IMR-90 (cell line): ENCODE measurements at regions not wholly inside any gene's neighbourhood (a gene's known extent, or its start where the extent isn't known, plus 50 kb on each side); places are given as distances from the start of the nearest gene placed in this dataset.

ENCODE experiments used
- ATAC-seq: fragments of 200-7000 bp; cut with Tn5 transposase; 2 replicates; pipeline ENCODE4 v1.9.1; 2020; ENCODE audit warnings: low read depth, mild to moderate bottlenecking, moderate library complexity
- BruUV-seq: library from RNA; stranded (reverse); fragments of 400-500 nt; replicated peaks from 2 replicates; lab custom pipeline; 2021; lab: Mats Ljungman, UMichigan
- CTCF ChIA-PET: fragments of 300-600 bp; formaldehyde crosslinking; extraction: SDS; loops from one replicate; lab custom pipeline; 2021; ENCODE audit warnings: antibody characterized with exemption; lab: Yijun Ruan, JAX
- POLR2A ChIA-PET: fragments of 300-600 bp; sonication (Branson Sonifier 250); formaldehyde crosslinking; loops from one replicate; lab custom pipeline; 2022; ENCODE audit warnings: antibody characterized with exemption; ENCODE audit not compliant: unreplicated experiment; lab: Charles Lee
- DNase-seq: peaks from one replicate; pipeline ENCODE4 v3.0.0; 2013
- H2AFZ ChIP-seq: replicated peaks from 2 replicates; pipeline ENCODE3; 2013; ENCODE audit warnings: low read length, mild to moderate bottlenecking; ENCODE audit not compliant: poor library complexity
- H2AK5ac ChIP-seq: 2 replicates; pipeline ENCODE4 v1.6.1; 2013; ENCODE audit warnings: low read depth, low read length, inconsistent platforms
- H2AK9ac ChIP-seq: replicated peaks from 2 replicates; pipeline ENCODE3; 2013; ENCODE audit warnings: mild to moderate bottlenecking, low read depth, low read length, moderate library complexity; ENCODE audit not compliant: poor library complexity
- H2BK120ac ChIP-seq: 2 replicates; pipeline ENCODE4 v1.6.1; 2013; ENCODE audit warnings: low read depth, low read length, inconsistent platforms
- H2BK15ac ChIP-seq: 3 replicates; pipeline ENCODE4 v1.6.1; 2013; ENCODE audit warnings: low read depth, low read length, inconsistent platforms
- H2BK20ac ChIP-seq: 2 replicates; pipeline ENCODE4 v1.6.1; 2013; ENCODE audit warnings: low read depth, mild to moderate bottlenecking, inconsistent platforms, low read length, moderate library complexity
- H2BK5ac ChIP-seq: 2 replicates; pipeline ENCODE4 v1.6.1; 2013; ENCODE audit warnings: mild to moderate bottlenecking, low read depth, low read length, inconsistent platforms; ENCODE audit not compliant: poor library complexity, severe bottlenecking
- H3K14ac ChIP-seq: replicated peaks from 2 replicates; pipeline ENCODE4 v1.6.1; 2013; ENCODE audit warnings: low read depth, low read length, inconsistent platforms
- H3K18ac ChIP-seq: 2 replicates; pipeline ENCODE4 v1.6.1; 2013; ENCODE audit warnings: low read depth, low read length, control low read depth
- H3K23ac ChIP-seq: 2 replicates; pipeline ENCODE4 v1.6.1; 2013; ENCODE audit warnings: low read depth, low read length, inconsistent platforms
- H3K27ac ChIP-seq: 2 replicates; pipeline ENCODE4 v1.5.1; 2013; ENCODE audit warnings: mild to moderate bottlenecking, control low read depth, low read length; ENCODE audit not compliant: insufficient read depth
- H3K27me3 ChIP-seq: 2 replicates; pipeline ENCODE4 v1.6.1; 2013; ENCODE audit warnings: low read length; ENCODE audit not compliant: control insufficient read depth, insufficient read depth
- H3K36me3 ChIP-seq: 2 replicates; pipeline ENCODE4 v1.6.1; 2013; ENCODE audit warnings: low read length, mixed read lengths; ENCODE audit not compliant: control insufficient read depth, insufficient read depth
- H3K4ac ChIP-seq: 2 replicates; pipeline ENCODE4 v1.6.1; 2013; ENCODE audit warnings: low read depth, low read length, inconsistent platforms
- H3K4me1 ChIP-seq: 2 replicates; pipeline ENCODE4 v1.6.1; 2013; ENCODE audit warnings: low read length, mixed read lengths; ENCODE audit not compliant: control insufficient read depth, insufficient read depth
- H3K4me2 ChIP-seq: 2 replicates; pipeline ENCODE4 v1.6.1; 2013; ENCODE audit warnings: low read depth, mild to moderate bottlenecking, control low read depth, low read length, moderate library complexity
- H3K4me3 ChIP-seq: 2 replicates; pipeline ENCODE4 v1.5.1; 2013; ENCODE audit warnings: low read depth, mild to moderate bottlenecking, control low read depth, low read length, moderate library complexity; ENCODE audit not compliant: insufficient read depth
- H3K56ac ChIP-seq: 2 replicates; pipeline ENCODE4 v1.6.1; 2013; ENCODE audit warnings: low read length, inconsistent platforms; ENCODE audit not compliant: insufficient read depth; ENCODE audit errors: extremely low read depth
- H3K79me1 ChIP-seq, 2 experiments: 2 replicates each; pipeline ENCODE4 v1.6.1; 2013; ENCODE audit warnings: low read length in 2 of 2, inconsistent platforms in 1 of 2, low read depth in 1 of 2
- H3K9ac ChIP-seq: 2 replicates; pipeline ENCODE4 v1.6.1; 2013; ENCODE audit warnings: low read depth, low read length, control low read depth
- H3K9me1 ChIP-seq: 2 replicates; pipeline ENCODE4 v1.6.1; 2013; ENCODE audit warnings: low read length, inconsistent platforms; ENCODE audit not compliant: insufficient read depth
- H3K9me3 ChIP-seq: 2 replicates; pipeline ENCODE4 v1.6.1; 2013; ENCODE audit warnings: low read length; ENCODE audit not compliant: control insufficient read depth, insufficient read depth
- H4K20me1 ChIP-seq: 2 replicates; pipeline ENCODE4 v1.6.1; 2013; ENCODE audit warnings: low read length, inconsistent platforms; ENCODE audit not compliant: insufficient read depth
- H4K5ac ChIP-seq: 2 replicates; pipeline ENCODE4 v1.6.1; 2013; ENCODE audit warnings: mild to moderate bottlenecking, low read depth, low read length, control low read depth
- H4K8ac ChIP-seq, 2 experiments: 2 replicates each; pipeline ENCODE4 v1.6.1; 2013; ENCODE audit warnings: low read depth in 2 of 2, low read length in 2 of 2, control low read depth in 1 of 2, inconsistent platforms in 1 of 2
- H4K91ac ChIP-seq: 2 replicates; pipeline ENCODE4 v1.6.1; 2013; ENCODE audit warnings: low read depth, low read length, inconsistent platforms; ENCODE audit not compliant: insufficient read depth
- BHLHE40 ChIP-seq: fragments of 150-350 bp; IDR thresholded peaks from 2 replicates; pipeline ENCODE4 v1.6.1; 2016; ENCODE audit warnings: mild to moderate bottlenecking, low read depth, low read length
- CEBPB ChIP-seq: IDR thresholded peaks from 2 replicates; pipeline ENCODE4 v1.6.1; 2012; ENCODE audit warnings: low read depth, low read length, improper control_type of control experiment
- CHD1 ChIP-seq: IDR thresholded peaks from 2 replicates; pipeline ENCODE4 v1.6.1; 2012; ENCODE audit warnings: low read depth, low read length, improper control_type of control experiment
- FOS ChIP-seq: fragments of 150-350 bp; IDR thresholded peaks from 2 replicates; pipeline ENCODE4 v1.6.1; 2016; ENCODE audit warnings: low read depth, low read length
- MAFK ChIP-seq: IDR thresholded peaks from 2 replicates; pipeline ENCODE4 v1.6.1; 2012; ENCODE audit warnings: low read depth, low read length, improper control_type of control experiment
- MAZ ChIP-seq: IDR thresholded peaks from 2 replicates; pipeline ENCODE4 v1.6.1; 2012; ENCODE audit warnings: low read depth, mild to moderate bottlenecking, low read length, improper control_type of control experiment, moderate library complexity, borderline replicate concordance
- MXI1 ChIP-seq: IDR thresholded peaks from 2 replicates; pipeline ENCODE4 v1.6.1; 2012; ENCODE audit warnings: low read depth, mild to moderate bottlenecking, low read length, moderate library complexity, borderline replicate concordance
- NFE2L2 ChIP-seq: fragments of 150-350 bp; IDR thresholded peaks from 2 replicates; pipeline ENCODE4 v1.6.1; 2016; ENCODE audit warnings: low read depth, mild to moderate bottlenecking, low read length
- POLR2A ChIP-seq: IDR thresholded peaks from 2 replicates; pipeline ENCODE4 v1.6.1; 2012; ENCODE audit warnings: mild to moderate bottlenecking, low read depth, low read length
- RAD21 ChIP-seq: IDR thresholded peaks from 2 replicates; pipeline ENCODE4 v1.6.1; 2012; ENCODE audit warnings: low read length, improper control_type of control experiment
- RCOR1 ChIP-seq: IDR thresholded peaks from 2 replicates; pipeline ENCODE4 v1.6.1; 2012; ENCODE audit warnings: mild to moderate bottlenecking, low read length, improper control_type of control experiment; ENCODE audit not compliant: insufficient replicate concordance
- RFX5 ChIP-seq: IDR thresholded peaks from 2 replicates; pipeline ENCODE4 v1.8.0; 2012; ENCODE audit warnings: low read depth, mild to moderate bottlenecking, low read length, moderate library complexity
- SMC3 ChIP-seq: fragments of 150-350 bp; IDR thresholded peaks from 2 replicates; pipeline ENCODE4 v1.6.1; 2016; ENCODE audit warnings: low read depth, mild to moderate bottlenecking, antibody characterized with exemption, low read length, moderate library complexity
- WGBS, 2 experiments: methylation state at CpG; one replicate each; pipeline versions ENCODE4 v1.1.5 to v1.1.7; 2013; ENCODE audit warnings: missing lambda C conversion rate in 2 of 2; ENCODE audit not compliant: insufficient read length in 1 of 2; ENCODE audit errors: extremely low coverage in 2 of 2; 5-methylcytosine and 5-hydroxymethylcytosine counted together
- dilution Hi-C: fragments of 300-500 bp; cut with HindIII; formaldehyde crosslinking; loops from one replicate; pipeline ENCODE4 v1.14.3; 2018; ENCODE audit warnings: low sequenced_read_pairs; ENCODE audit not compliant: unreplicated experiment
- in situ Hi-C: fragments of 300-500 bp; cut with MboI; formaldehyde crosslinking; loops from 3 replicates; pipeline ENCODE4 v1.14.3; 2019; ENCODE audit warnings: low sequenced_read_pairs, inconsistent platforms, mixed read lengths
- intact Hi-C: fragments of 100-400 bp; cut with micrococcal nuclease; formaldehyde crosslinking; loops from 2 replicates; pipeline ENCODE4 v1.10.0; 2022
- TF ChIP-seq, protein P1 (sequence below): conservative IDR thresholded peaks from 2 replicates; pipeline ENCODE4 v1.5.1; 2012; ENCODE audit warnings: mild to moderate bottlenecking, low read depth, low read length, improper control_type of control experiment
- TF ChIP-seq, protein P2 (sequence below): fragments of 150-350 bp; IDR thresholded peaks from 2 replicates; pipeline ENCODE4 v1.6.1; 2016; ENCODE audit warnings: low read depth, mild to moderate bottlenecking, low read length, moderate library complexity, borderline replicate concordance
- TF ChIP-seq, protein P3 (sequence below): fragments of 150-350 bp; IDR thresholded peaks from 2 replicates; pipeline ENCODE4 v1.6.1; 2017; ENCODE audit warnings: mild to moderate bottlenecking, antibody characterized with exemption, low read length, low read depth

DNA sequence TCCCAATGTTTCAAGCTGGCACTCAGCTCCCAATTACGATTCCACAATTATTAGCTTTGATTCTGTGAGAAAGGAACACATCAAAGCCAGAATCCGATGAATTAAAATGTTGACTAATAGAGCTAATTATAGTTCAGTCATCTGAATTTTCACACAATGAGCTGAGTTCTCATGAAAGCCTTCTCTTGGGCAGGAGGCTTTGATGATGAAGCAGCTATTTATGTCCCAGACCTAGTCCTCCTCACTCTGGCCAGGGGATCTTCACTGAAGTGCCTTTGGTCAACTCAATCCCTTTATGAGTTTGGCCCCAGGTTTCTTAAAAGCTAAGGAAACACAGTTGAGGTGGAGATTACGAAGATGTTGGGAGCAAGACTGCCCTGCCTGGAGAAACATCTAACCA, 74.7 kb upstream of the PPM1B start:
- Histone ChIP-seq H3K36me3 (no peaks in the 10 kb centered on the region), H4K91ac (no peak overlapping the region), H2BK15ac (no peak overlapping the region), H4K8ac (no peak overlapping the region), H2AFZ (no peak overlapping the region), H3K14ac (no peak overlapping the region), H4K20me1 (no peaks in the 10 kb centered on the region), H2BK20ac (no peak overlapping the region), H2AK5ac (no peak overlapping the region), H3K56ac (no peak overlapping the region), H3K27me3 (no peaks in the 10 kb centered on the region), H3K18ac (no peak overlapping the region), H3K23ac (no peak overlapping the region; the same call in 1 of the 2 replicates), H2BK120ac (no peak overlapping the region), H3K9me1 (no peaks in the 10 kb centered on the region), H3K9ac (no peak overlapping the region), H3K79me1 (no peaks in the 10 kb centered on the region), H3K4me2 (no peak overlapping the region), H3K4me3 (no peak overlapping the region), H3K4ac (no peak overlapping the region), H2AK9ac (no peak overlapping the region), H3K4me1 (no peaks in the 10 kb centered on the region), H3K9me3 (peaks cover 3% of the 10 kb centered on the region), H3K27ac (no peak overlapping the region), H4K5ac (no peak overlapping the region), H2BK5ac (no peak overlapping the region)
- TF ChIP-seq MXI1 (no peak), NFE2L2 (no peak), MAFK (no peak), RCOR1 (no peak), MAZ (no peak), FOS (no peak), SMC3 (no peak), POLR2A (no peak), CHD1 (no peak), BHLHE40 (no peak), RAD21 (no peak), CEBPB (no peak), RFX5 (no peak)
- TF ChIP-seq, protein P1, sequence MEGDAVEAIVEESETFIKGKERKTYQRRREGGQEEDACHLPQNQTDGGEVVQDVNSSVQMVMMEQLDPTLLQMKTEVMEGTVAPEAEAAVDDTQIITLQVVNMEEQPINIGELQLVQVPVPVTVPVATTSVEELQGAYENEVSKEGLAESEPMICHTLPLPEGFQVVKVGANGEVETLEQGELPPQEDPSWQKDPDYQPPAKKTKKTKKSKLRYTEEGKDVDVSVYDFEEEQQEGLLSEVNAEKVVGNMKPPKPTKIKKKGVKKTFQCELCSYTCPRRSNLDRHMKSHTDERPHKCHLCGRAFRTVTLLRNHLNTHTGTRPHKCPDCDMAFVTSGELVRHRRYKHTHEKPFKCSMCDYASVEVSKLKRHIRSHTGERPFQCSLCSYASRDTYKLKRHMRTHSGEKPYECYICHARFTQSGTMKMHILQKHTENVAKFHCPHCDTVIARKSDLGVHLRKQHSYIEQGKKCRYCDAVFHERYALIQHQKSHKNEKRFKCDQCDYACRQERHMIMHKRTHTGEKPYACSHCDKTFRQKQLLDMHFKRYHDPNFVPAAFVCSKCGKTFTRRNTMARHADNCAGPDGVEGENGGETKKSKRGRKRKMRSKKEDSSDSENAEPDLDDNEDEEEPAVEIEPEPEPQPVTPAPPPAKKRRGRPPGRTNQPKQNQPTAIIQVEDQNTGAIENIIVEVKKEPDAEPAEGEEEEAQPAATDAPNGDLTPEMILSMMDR, result no peak
- TF ChIP-seq, protein P2, sequence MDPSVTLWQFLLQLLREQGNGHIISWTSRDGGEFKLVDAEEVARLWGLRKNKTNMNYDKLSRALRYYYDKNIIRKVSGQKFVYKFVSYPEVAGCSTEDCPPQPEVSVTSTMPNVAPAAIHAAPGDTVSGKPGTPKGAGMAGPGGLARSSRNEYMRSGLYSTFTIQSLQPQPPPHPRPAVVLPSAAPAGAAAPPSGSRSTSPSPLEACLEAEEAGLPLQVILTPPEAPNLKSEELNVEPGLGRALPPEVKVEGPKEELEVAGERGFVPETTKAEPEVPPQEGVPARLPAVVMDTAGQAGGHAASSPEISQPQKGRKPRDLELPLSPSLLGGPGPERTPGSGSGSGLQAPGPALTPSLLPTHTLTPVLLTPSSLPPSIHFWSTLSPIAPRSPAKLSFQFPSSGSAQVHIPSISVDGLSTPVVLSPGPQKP, result no peak
- TF ChIP-seq, protein P3, sequence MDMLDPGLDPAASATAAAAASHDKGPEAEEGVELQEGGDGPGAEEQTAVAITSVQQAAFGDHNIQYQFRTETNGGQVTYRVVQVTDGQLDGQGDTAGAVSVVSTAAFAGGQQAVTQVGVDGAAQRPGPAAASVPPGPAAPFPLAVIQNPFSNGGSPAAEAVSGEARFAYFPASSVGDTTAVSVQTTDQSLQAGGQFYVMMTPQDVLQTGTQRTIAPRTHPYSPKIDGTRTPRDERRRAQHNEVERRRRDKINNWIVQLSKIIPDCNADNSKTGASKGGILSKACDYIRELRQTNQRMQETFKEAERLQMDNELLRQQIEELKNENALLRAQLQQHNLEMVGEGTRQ, result no peak
- DNase-seq, result no peak
- in situ Hi-C loops (loop anchor here (25.0 kb wide), 1 partner anchor 193 kb away; the partner anchor contains the start of gene SLC3A1), intact Hi-C loops (no loop called here), dilution Hi-C loops (no loop called here)
- no CpG with 5 or more reads among the region's 3 CpGs for WGBS, 2 experiments
- ChIA-PET POLR2A (no interaction called here), CTCF (interaction anchor here (0.9 kb wide), 1 partner anchor 198 kb away, joined by 3 read pairs; no protein-coding TSS in a partner anchor)
- no peak for ATAC-seq
- no TSS peak for BruUV-seq
